A549 (cell line): ENCODE measurements at regions not wholly inside any gene's neighbourhood (a gene's known extent, or its start where the extent isn't known, plus 50 kb on each side); places are given as distances from the start of the nearest gene placed in this dataset.

Experiments
- ATAC-seq, 2 experiments: fragments of 200-7000 bp in 1 of 2; fragments of >200 bp in 1 of 2; cut with Nextera tagmentation in 1 of 2; cut with Tn5 transposase in 1 of 2; 3 replicates each; pipeline versions ENCODE4 v1.8.0 to v1.9.1; 2018 to 2020; ENCODE audit warnings: mild to moderate bottlenecking in 1 of 2, moderate library complexity in 1 of 2
- CTCF ChIA-PET: fragments of 300-600 bp; sonication (Branson Sonifier 250); formaldehyde crosslinking; extraction: SDS; loops from one replicate; lab custom pipeline; 2021; ENCODE audit warnings: antibody characterized with exemption, inconsistent platforms; lab: Yijun Ruan, JAX
- POLR2A ChIA-PET: fragments of 350-600 bp; formaldehyde crosslinking; extraction: SDS; loops from one replicate; lab custom pipeline; 2021; ENCODE audit warnings: antibody characterized with exemption, inconsistent platforms; lab: Yijun Ruan, JAX
- DNase-seq, 2 experiments: peaks; one replicate each; pipeline versions ENCODE4 v3.0.0 to v3.0.0-alpha.2; 2011 to 2016; ENCODE audit warnings: low read depth in 1 of 2, low spot score in 1 of 2
- FAIRE-seq: peaks from 2 replicates; lab custom pipeline; 2011; peaks lifted over from hg19 to GRCh38; lab: Jason Lieb, UNC
- H3K27ac ChIP-seq, 2 experiments: fragments of >200 bp; sonication (Bioruptor Twin); formaldehyde crosslinking; 3 replicates each; pipeline ENCODE4 v1.5.1; 2016 to 2017
- H3K4me1 ChIP-seq: fragments of >200 bp; sonication (Bioruptor Twin); formaldehyde crosslinking; 3 replicates; pipeline ENCODE4 v1.6.1; 2016
- H3K4me2 ChIP-seq: fragments of >200 bp; sonication (Bioruptor Twin); formaldehyde crosslinking; 3 replicates; pipeline ENCODE4 v1.6.1; 2016
- H3K4me3 ChIP-seq: fragments of >200 bp; sonication (Bioruptor Twin); formaldehyde crosslinking; 3 replicates; pipeline ENCODE4 v1.5.1; 2016
- H3K9me3 ChIP-seq: fragments of >200 bp; sonication (Bioruptor Twin); formaldehyde crosslinking; 3 replicates; pipeline ENCODE4 v1.6.1; 2016
- BHLHE40 ChIP-seq: IDR thresholded peaks from 2 replicates; pipeline ENCODE4 v1.6.1; 2012; ENCODE audit warnings: low read depth, low read length, inconsistent platforms
- CBX2 ChIP-seq: fragments of 200-600 bp; sonication (generic); IDR thresholded peaks from 2 replicates; pipeline ENCODE4 v1.6.1; 2016; ENCODE audit warnings: low read depth, mild to moderate bottlenecking, borderline replicate concordance
- CEBPB ChIP-seq, 2 experiments: fragments of >200 bp in 1 of 2; sonication (Bioruptor Twin) in 1 of 2; formaldehyde crosslinking in 1 of 2; IDR thresholded peaks; 2 replicates each; pipeline ENCODE4 v1.6.1; 2012 to 2016
- CTCF ChIP-seq: fragments of >200 bp; sonication (Bioruptor Twin); formaldehyde crosslinking; IDR thresholded peaks from 3 replicates; pipeline ENCODE4 v1.5.1; 2016
- EP300 ChIP-seq, 2 experiments: fragments of >200 bp; sonication (Bioruptor Twin); formaldehyde crosslinking; IDR thresholded peaks; 2 replicates in 1 of 2; 3 replicates in 1 of 2; pipeline ENCODE4 v1.6.1; 2016 to 2017
- ESRRA ChIP-seq: fragments of 150-350 bp; IDR thresholded peaks from 2 replicates; pipeline ENCODE4 v1.6.1; 2014; ENCODE audit warnings: mild to moderate bottlenecking, low read length, borderline replicate concordance
- FOSL2 ChIP-seq, 2 experiments: fragments of 450-650 bp in 1 of 2; fragments of >200 bp in 1 of 2; sonication (Bioruptor Twin) in 1 of 2; formaldehyde crosslinking; IDR thresholded peaks; 2 replicates each; pipeline versions ENCODE4 v1.5.0 to v1.6.1; 2016 to 2020; ENCODE audit warnings: mild to moderate bottlenecking in 1 of 2, moderate library complexity in 1 of 2
- HDAC2 ChIP-seq: fragments of 200-600 bp; sonication (generic); IDR thresholded peaks from 2 replicates; pipeline ENCODE4 v1.6.1; 2016
- HES2 ChIP-seq: fragments of >200 bp; sonication (Bioruptor Twin); formaldehyde crosslinking; IDR thresholded peaks from 2 replicates; pipeline ENCODE4 v1.6.1; 2016
- HOXB5 ChIP-seq: fragments of 250-450 bp; sonication (Bioruptor Pico); IDR thresholded peaks from 2 replicates; pipeline ENCODE4 v1.5.0; 2020; ENCODE audit warnings: mild to moderate bottlenecking, moderate library complexity
- JUN ChIP-seq, 2 experiments: fragments of >200 bp; sonication (Bioruptor Twin); formaldehyde crosslinking; IDR thresholded peaks; 2 replicates in 1 of 2; 3 replicates in 1 of 2; pipeline ENCODE4 v1.6.1; 2016 to 2017
- KDM5A ChIP-seq: fragments of 200-600 bp; sonication (generic); IDR thresholded peaks from 2 replicates; pipeline ENCODE4 v1.6.1; 2016; ENCODE audit warnings: antibody characterized with exemption, mild to moderate bottlenecking
- MAFK ChIP-seq: fragments of 450-650 bp; IDR thresholded peaks from 2 replicates; pipeline ENCODE4 v1.6.1; 2014; ENCODE audit not compliant: partially characterized antibody
- MAZ ChIP-seq: fragments of 150-350 bp; IDR thresholded peaks from 2 replicates; pipeline ENCODE4 v1.6.1; 2014; ENCODE audit warnings: antibody characterized with exemption, low read depth, low read length, borderline replicate concordance
- RAD21 ChIP-seq, 2 experiments: fragments of >200 bp in 1 of 2; sonication (Bioruptor Twin) in 1 of 2; formaldehyde crosslinking in 1 of 2; IDR thresholded peaks in 1 of 2; conservative IDR thresholded peaks in 1 of 2; 2 replicates in 1 of 2; 3 replicates in 1 of 2; pipeline ENCODE4 v1.6.1; 2012 to 2018; ENCODE audit warnings: inconsistent platforms in 1 of 2
- RCOR1 ChIP-seq: fragments of 150-350 bp; IDR thresholded peaks from 2 replicates; pipeline ENCODE4 v1.6.1; 2014; ENCODE audit warnings: antibody characterized with exemption, low read length, low read depth
- RFX5 ChIP-seq: fragments of 450-650 bp; IDR thresholded peaks from 2 replicates; pipeline ENCODE4 v1.7.1; 2014; ENCODE audit warnings: antibody characterized with exemption, mild to moderate bottlenecking, moderate library complexity
- RNF2 ChIP-seq: fragments of 200-600 bp; sonication (generic); IDR thresholded peaks from 2 replicates; pipeline ENCODE4 v1.6.1; 2016; ENCODE audit warnings: low read depth, mild to moderate bottlenecking, antibody characterized with exemption, moderate library complexity, borderline replicate concordance
- SMC3 ChIP-seq: fragments of >200 bp; sonication (Bioruptor Twin); formaldehyde crosslinking; IDR thresholded peaks from 3 replicates; pipeline ENCODE4 v1.6.1; 2018; ENCODE audit warnings: inconsistent platforms
- ZC3H11A ChIP-seq: fragments of 450-650 bp; IDR thresholded peaks from 2 replicates; pipeline ENCODE4 v1.6.1; 2014; ENCODE audit warnings: antibody characterized with exemption, mild to moderate bottlenecking
- ZFP36 ChIP-seq: fragments of 450-650 bp; IDR thresholded peaks from 2 replicates; pipeline ENCODE4 v1.6.1; 2014; ENCODE audit warnings: borderline replicate concordance; ENCODE audit not compliant: partially characterized antibody
- ZSCAN20 ChIP-seq: fragments of 250-450 bp; sonication (Bioruptor Pico); IDR thresholded peaks from 2 replicates; pipeline ENCODE4 v1.8.0; 2022; ENCODE audit warnings: mild to moderate bottlenecking, moderate library complexity
- WGBS: methylation state at CpG from one replicate; pipeline ENCODE4 v1.1.6; 2017; ENCODE audit errors: missing lambda C conversion rate; 5-methylcytosine and 5-hydroxymethylcytosine counted together
- TF ChIP-seq, protein P1 (sequence below): IDR thresholded peaks from 2 replicates; pipeline ENCODE4 v1.6.1; 2012; ENCODE audit warnings: low read depth, borderline replicate concordance
- TF ChIP-seq, protein P2 (sequence below): IDR thresholded peaks from 2 replicates; pipeline ENCODE4 v1.6.1; 2012
- TF ChIP-seq, protein P3 (sequence below): fragments of 250-450 bp; sonication (Bioruptor Pico); IDR thresholded peaks from 2 replicates; pipeline ENCODE4 v1.5.0; 2021; ENCODE audit warnings: mild to moderate bottlenecking, moderate library complexity, borderline replicate concordance

GRCh38 chr4:64781737-64782326, 372.6 kb upstream of the TECRL start:
- DNase-seq = peak in 1 of 2 experiments; percentile 28
- no peaks in the 10 kb centered on the region for H3K9me3 ChIP-seq
- no peak for FAIRE-seq
- TF ChIP-seq SMC3 (peak; percentile 59), ZSCAN20 (CRISPR knock-in tag) (no peak), MAZ (no peak), RAD21 (conservative IDR thresholded peaks at IDR 0.05 in 1 of 2, IDR thresholded peaks at IDR 0.05 in 1 of 2) (peak; percentile 65 to 67), FOSL2 (IDR thresholded peaks at IDR 0.05) (no peak), FOSL2 (CRISPR knock-in tag; IDR thresholded peaks at IDR 0.05) (no peak), ZC3H11A (no peak), MAFK (peak; percentile 90), CBX2 (no peak), EP300 (IDR thresholded peaks at IDR 0.05) (no peak), CTCF (peak; percentile 54)
- TF ChIP-seq, protein P1, sequence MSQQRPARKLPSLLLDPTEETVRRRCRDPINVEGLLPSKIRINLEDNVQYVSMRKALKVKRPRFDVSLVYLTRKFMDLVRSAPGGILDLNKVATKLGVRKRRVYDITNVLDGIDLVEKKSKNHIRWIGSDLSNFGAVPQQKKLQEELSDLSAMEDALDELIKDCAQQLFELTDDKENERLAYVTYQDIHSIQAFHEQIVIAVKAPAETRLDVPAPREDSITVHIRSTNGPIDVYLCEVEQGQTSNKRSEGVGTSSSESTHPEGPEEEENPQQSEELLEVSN = no peak
- TF ChIP-seq, protein P2, sequence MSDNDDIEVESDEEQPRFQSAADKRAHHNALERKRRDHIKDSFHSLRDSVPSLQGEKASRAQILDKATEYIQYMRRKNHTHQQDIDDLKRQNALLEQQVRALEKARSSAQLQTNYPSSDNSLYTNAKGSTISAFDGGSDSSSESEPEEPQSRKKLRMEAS = no peak
- TF ChIP-seq, protein P3, sequence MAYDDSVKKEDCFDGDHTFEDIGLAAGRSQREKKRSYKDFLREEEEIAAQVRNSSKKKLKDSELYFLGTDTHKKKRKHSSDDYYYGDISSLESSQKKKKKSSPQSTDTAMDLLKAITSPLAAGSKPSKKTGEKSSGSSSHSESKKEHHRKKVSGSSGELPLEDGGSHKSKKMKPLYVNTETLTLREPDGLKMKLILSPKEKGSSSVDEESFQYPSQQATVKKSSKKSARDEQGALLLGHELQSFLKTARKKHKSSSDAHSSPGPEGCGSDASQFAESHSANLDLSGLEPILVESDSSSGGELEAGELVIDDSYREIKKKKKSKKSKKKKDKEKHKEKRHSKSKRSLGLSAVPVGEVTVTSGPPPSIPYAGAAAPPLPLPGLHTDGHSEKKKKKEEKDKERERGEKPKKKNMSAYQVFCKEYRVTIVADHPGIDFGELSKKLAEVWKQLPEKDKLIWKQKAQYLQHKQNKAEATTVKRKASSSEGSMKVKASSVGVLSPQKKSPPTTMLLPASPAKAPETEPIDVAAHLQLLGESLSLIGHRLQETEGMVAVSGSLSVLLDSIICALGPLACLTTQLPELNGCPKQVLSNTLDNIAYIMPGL = no peak
- TF ChIP-seq, all 56 proteins: peak for 4
- WGBS = 3% methylated on average over 3 of the region's 3 CpGs
- Histone ChIP-seq H3K4me1 (no peaks in the 10 kb centered on the region), H3K4me2 (no peak overlapping the region), H3K4me3 (no peak overlapping the region), H3K27ac (no peak overlapping the region)
- CTCF ChIA-PET = no interaction called here
- POLR2A ChIA-PET = no interaction called here
- no peak for ATAC-seq

DNA sequence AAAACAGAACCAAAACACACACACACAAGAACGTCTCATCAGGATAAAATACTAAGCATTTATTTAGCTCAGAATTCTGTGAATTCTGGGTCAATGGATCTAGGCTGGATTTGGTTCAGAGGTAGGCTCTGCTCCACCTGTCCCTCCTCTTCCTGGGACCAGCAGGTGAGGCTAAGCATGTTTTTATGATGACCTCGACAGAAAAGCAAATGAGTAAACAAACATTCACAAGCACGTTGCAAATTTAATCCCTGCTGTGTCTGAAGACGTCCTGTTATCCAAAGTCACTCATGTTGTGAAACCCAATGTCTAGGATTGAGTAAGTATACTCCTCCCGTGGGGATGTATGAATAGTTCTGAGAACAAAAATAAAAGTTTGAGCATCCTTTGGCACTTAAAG, 371.4 kb upstream of the TECRL start:
- Histone ChIP-seq H3K4me2 (no peak overlapping the region), H3K27ac (no peak overlapping the region), H3K9me3 (no peaks in the 10 kb centered on the region), H3K4me3 (no peak overlapping the region), H3K4me1 (no peaks in the 10 kb centered on the region)
- ATAC-seq (no peak), FAIRE-seq (no peak), DNase-seq (no peak)
- CTCF ChIA-PET = no interaction called here
- POLR2A ChIA-PET = no interaction called here
- WGBS = 9% methylated on average over 5 of the region's 5 CpGs
- TF ChIP-seq MAFK (peak; percentile 23), CEBPB (IDR thresholded peaks at IDR 0.05) (no peak), RCOR1 (no peak)
- TF ChIP-seq, protein P1 = no peak

GRCh38 chr4:64777286-64777685, 368.0 kb upstream of the TECRL start:
- no peak for DNase-seq

More at GRCh38 chr4:64777286-64777685, 368.0 kb upstream of the TECRL start:
- no peak overlapping the region for H3K4me3 ChIP-seq
- FAIRE-seq = no peak
- ChIA-PET POLR2A (no interaction called here), CTCF (interaction anchor here (0.7 kb wide), 1 partner anchor 24 kb away, joined by 3 read pairs; no protein-coding TSS in a partner anchor)
- H3K27ac ChIP-seq = no peak overlapping the region
- no peak for ATAC-seq
- WGBS = 54% methylated on average over 3 of the region's 3 CpGs
- no peak overlapping the region for H3K4me2 ChIP-seq
- TF ChIP-seq KDM5A (no peak), HES2 (no peak), ZSCAN20 (CRISPR knock-in tag) (no peak), ESRRA (no peak), JUN (IDR thresholded peaks at IDR 0.05) (no peak), HDAC2 (no peak), RFX5 (no peak), ZFP36 (no peak), BHLHE40 (no peak), HOXB5 (CRISPR knock-in tag) (no peak), RNF2 (no peak)
- TF ChIP-seq, protein P2 = no peak
- H3K4me1 ChIP-seq = no peaks in the 10 kb centered on the region
- H3K9me3 ChIP-seq = no peaks in the 10 kb centered on the region
